Natural killer cell treated with Interleukin-12 subunit alpha and Interleukin-12 subunit beta and Interleukin-15 and Interleukin-18, amount 100 ng/mL, for 72 hours (primary cell): ENCODE measurements at regions not wholly inside any gene's neighbourhood (a gene's known extent, or its start where the extent isn't known, plus 50 kb on each side); places are given as distances from the start of the nearest gene placed in this dataset.

Source experiments
- ATAC-seq, 2 donors: fragments of 150-1000 bp; cut with Tn5 transposase in 1 of 2; sonication (Bioruptor Pico), chemical (Tn5 transposase) in 1 of 2; 2 replicates each; pipeline ENCODE4 v1.10.0; 2021
- DNase-seq: peaks from one replicate; pipeline ENCODE4 v3.0.0; 2022; ENCODE audit warnings: low spot score
- H3K27ac Mint-ChIP-seq, 2 donors: 1 replicate in 1 of 2; 2 replicates in 1 of 2; pipeline ENCODE4 v1.8.0; 2022; ENCODE audit warnings: mixed read lengths in 2 of 2, mild to moderate bottlenecking in 1 of 2, moderate library complexity in 1 of 2
- H3K27me3 Mint-ChIP-seq, 2 donors: 1 replicate in 1 of 2; 2 replicates in 1 of 2; pipeline ENCODE4 v1.8.0; 2022; ENCODE audit warnings: mixed read lengths in 2 of 2
- H3K36me3 Mint-ChIP-seq: one replicate; pipeline ENCODE4 v1.8.0; 2022; ENCODE audit warnings: mixed read lengths
- H3K4me1 Mint-ChIP-seq, 2 donors: 1 replicate in 1 of 2; 2 replicates in 1 of 2; pipeline ENCODE4 v1.8.0; 2022; ENCODE audit warnings: low read depth in 2 of 2, mixed read lengths in 2 of 2, mild to moderate bottlenecking in 1 of 2
- H3K4me3 Mint-ChIP-seq: one replicate; pipeline ENCODE4 v1.8.0; 2022; ENCODE audit warnings: mixed read lengths
- H3K9me3 Mint-ChIP-seq: 2 replicates; pipeline ENCODE4 v1.8.0; 2022; ENCODE audit warnings: mixed read lengths

- no peak overlapping the region for H3K4me3 Mint-ChIP-seq
- peaks cover 3% of the 10 kb centered on the region for H3K9me3 Mint-ChIP-seq
- ATAC-seq, result no peak
- no peak for DNase-seq
- no peaks in the 10 kb centered on the region for H3K36me3 Mint-ChIP-seq
- H3K27me3 Mint-ChIP-seq, result peaks cover 0 to 11% of the 10 kb centered on the region in 2 donors
- H3K27ac Mint-ChIP-seq, result no peak overlapping the region
- peaks cover 0 to 9% of the 10 kb centered on the region in 2 donors for H3K4me1 Mint-ChIP-seq
Measured at GRCh38 chr3:23656199-23656598, 149.6 kb upstream of the UBE2E1 start.

- peaks cover 2 to 10% of the 10 kb centered on the region in 2 donors for H3K4me1 Mint-ChIP-seq
- no peak overlapping the region for H3K27ac Mint-ChIP-seq
- no peaks in the 10 kb centered on the region for H3K36me3 Mint-ChIP-seq
- H3K4me3 Mint-ChIP-seq, result no peak overlapping the region
- ATAC-seq (no peak), DNase-seq (no peak)
- peaks cover 3% of the 10 kb centered on the region for H3K9me3 Mint-ChIP-seq
- peaks cover 0 to 11% of the 10 kb centered on the region in 2 donors for H3K27me3 Mint-ChIP-seq
Measured at GRCh38 chr3:23656821-23657220, 148.9 kb upstream of the UBE2E1 start.

- H3K4me3 Mint-ChIP-seq, result no peak overlapping the region
- ATAC-seq, result no peak
- peaks cover 0 to 11% of the 10 kb centered on the region in 2 donors for H3K27me3 Mint-ChIP-seq
Measured at GRCh38 chr3:23657647-23658046, 148.1 kb upstream of the UBE2E1 start.

GRCh38 chr3:23659274-23659673 is 146.5 kb upstream of the UBE2E1 start:
- Mint-ChIP-seq H3K9me3 (peaks cover 3% of the 10 kb centered on the region), H3K36me3 (no peaks in the 10 kb centered on the region), H3K4me1 (peaks cover 10 to 12% of the 10 kb centered on the region in 2 donors), H3K27ac (no peak overlapping the region), H3K4me3 (no peak overlapping the region), H3K27me3 (peaks cover 0 to 11% of the 10 kb centered on the region in 2 donors)
- no peak for DNase-seq
- no peak for ATAC-seq

More at GRCh38 chr3:23657647-23658046, 148.1 kb upstream of the UBE2E1 start:
- H3K9me3 Mint-ChIP-seq, result peaks cover 3% of the 10 kb centered on the region
- H3K27ac Mint-ChIP-seq, result no peak overlapping the region
- H3K4me1 Mint-ChIP-seq, result peaks cover 10 to 16% of the 10 kb centered on the region in 2 donors
- H3K36me3 Mint-ChIP-seq, result no peaks in the 10 kb centered on the region
- DNase-seq, result no peak

GRCh38 chr3:23659840-23660430 is 145.8 kb upstream of the UBE2E1 start:
- Mint-ChIP-seq H3K36me3 (no peaks in the 10 kb centered on the region), H3K4me3 (no peak overlapping the region), H3K27me3 (peaks cover 0 to 11% of the 10 kb centered on the region in 2 donors), H3K27ac (no peak overlapping the region), H3K9me3 (peaks cover 3% of the 10 kb centered on the region), H3K4me1 (peaks cover 10 to 12% of the 10 kb centered on the region in 2 donors)
- DNase-seq, result no peak
- ATAC-seq, result no peak

- H3K9me3 Mint-ChIP-seq, result no peaks in the 10 kb centered on the region
- H3K4me1 Mint-ChIP-seq, result peaks cover 10 to 12% of the 10 kb centered on the region in 2 donors
- H3K27me3 Mint-ChIP-seq, result peaks cover 0 to 8% of the 10 kb centered on the region in 2 donors
- DNase-seq (no peak), ATAC-seq (no peak)
- no peaks in the 10 kb centered on the region for H3K36me3 Mint-ChIP-seq
- no peak overlapping the region for H3K4me3 Mint-ChIP-seq
- no peak overlapping the region for H3K27ac Mint-ChIP-seq
Measured at GRCh38 chr3:23662079-23662617, 143.6 kb upstream of the UBE2E1 start.

- ATAC-seq, result no peak
- Mint-ChIP-seq H3K36me3 (no peaks in the 10 kb centered on the region), H3K9me3 (no peaks in the 10 kb centered on the region), H3K27me3 (peaks cover 0 to 8% of the 10 kb centered on the region in 2 donors), H3K27ac (no peak overlapping the region), H3K4me3 (no peak overlapping the region), H3K4me1 (peaks cover 10 to 12% of the 10 kb centered on the region in 2 donors)
- DNase-seq, result no peak
Measured at GRCh38 chr3:23663246-23663645, 142.5 kb upstream of the UBE2E1 start.

- ATAC-seq, result no peak
- Mint-ChIP-seq H3K4me3 (no peak overlapping the region), H3K27me3 (peaks cover 0 to 9% of the 10 kb centered on the region in 2 donors), H3K27ac (no peak overlapping the region), H3K4me1 (peaks cover 10 to 12% of the 10 kb centered on the region in 2 donors), H3K9me3 (no peaks in the 10 kb centered on the region), H3K36me3 (no peaks in the 10 kb centered on the region)
- no peak for DNase-seq
Measured at GRCh38 chr3:23663661-23664186, 142.0 kb upstream of the UBE2E1 start.

GRCh38 chr3:23664459-23664858 is 141.3 kb upstream of the UBE2E1 start:
- Mint-ChIP-seq H3K9me3 (no peaks in the 10 kb centered on the region), H3K4me1 (peaks cover 10 to 12% of the 10 kb centered on the region in 2 donors), H3K27ac (no peak overlapping the region), H3K4me3 (no peak overlapping the region), H3K36me3 (no peaks in the 10 kb centered on the region), H3K27me3 (peaks cover 0 to 14% of the 10 kb centered on the region in 2 donors)
- no peak for DNase-seq
- no peak for ATAC-seq

- Mint-ChIP-seq H3K36me3 (no peaks in the 10 kb centered on the region), H3K9me3 (no peaks in the 10 kb centered on the region), H3K27ac (no peak overlapping the region), H3K4me3 (no peak overlapping the region), H3K27me3 (peaks cover 0 to 14% of the 10 kb centered on the region in 2 donors), H3K4me1 (peaks cover 7 to 10% of the 10 kb centered on the region in 2 donors)
- ATAC-seq (no peak), DNase-seq (no peak)
Measured at GRCh38 chr3:23665741-23666140, 140.0 kb upstream of the UBE2E1 start.

GRCh38 chr3:23666818-23667217 is 138.9 kb upstream of the UBE2E1 start:
- Mint-ChIP-seq H3K36me3 (no peaks in the 10 kb centered on the region), H3K27me3 (peaks cover 0 to 16% of the 10 kb centered on the region in 2 donors), H3K27ac (no peak overlapping the region), H3K4me1 (peaks cover 6 to 7% of the 10 kb centered on the region in 2 donors), H3K9me3 (no peaks in the 10 kb centered on the region), H3K4me3 (no peak overlapping the region)
- ATAC-seq (no peak), DNase-seq (no peak)

- H3K27me3 Mint-ChIP-seq, result peaks cover 6 to 21% of the 10 kb centered on the region in 2 donors
- H3K4me3 Mint-ChIP-seq, result no peak overlapping the region
- ATAC-seq (no peak), DNase-seq (no peak)
- H3K36me3 Mint-ChIP-seq, result no peaks in the 10 kb centered on the region
- H3K27ac Mint-ChIP-seq, result no peak overlapping the region
- no peaks in the 10 kb centered on the region for H3K9me3 Mint-ChIP-seq
- H3K4me1 Mint-ChIP-seq, result no peaks in the 10 kb centered on the region
Measured at GRCh38 chr3:23667536-23668429, 138.0 kb upstream of the UBE2E1 start.

GRCh38 chr3:23668430-23668904 is 137.3 kb upstream of the UBE2E1 start:
- Mint-ChIP-seq H3K9me3 (no peaks in the 10 kb centered on the region), H3K4me1 (no peaks in the 10 kb centered on the region)

More at GRCh38 chr3:23668430-23668904, 137.3 kb upstream of the UBE2E1 start:
- Mint-ChIP-seq H3K36me3 (no peaks in the 10 kb centered on the region), H3K27ac (no peak overlapping the region), H3K4me3 (no peak overlapping the region), H3K27me3 (peaks cover 12 to 25% of the 10 kb centered on the region in 2 donors)
- DNase-seq, result no peak
- ATAC-seq, result no peak
